SW480 (cell line): ENCODE measurements at regions not wholly inside any gene's neighbourhood (a gene's known extent, or its start where the extent isn't known, plus 50 kb on each side); places are given as distances from the start of the nearest gene placed in this dataset.

ENCODE experiments used
- DNase-seq: peaks from one replicate; pipeline ENCODE4 v3.0.0-alpha.2; 2016; ENCODE audit warnings: low spot score

- DNase-seq, result no peak
These were observed 84.3 kb downstream of the GATA6 start for GRCh38 chr18:22253676-22254075.

GRCh38 chr18:22253156-22253555, 83.8 kb downstream of the GATA6 start:
- no peak for DNase-seq
